GM18505 (cell line): ENCODE measurements at regions not wholly inside any gene's neighbourhood (a gene's known extent, or its start where the extent isn't known, plus 50 kb on each side); places are given as distances from the start of the nearest gene placed in this dataset.

ENCODE experiments used
- ATAC-seq: cut with Tn5 transposase; IDR thresholded peaks from one replicate; pipeline ENCODE4 v1.9.1; 2021; ENCODE audit not compliant: unreplicated experiment
- POLR2A ChIP-seq: IDR thresholded peaks from 4 replicates; pipeline ENCODE4 v1.6.1; 2011; ENCODE audit warnings: borderline replicate concordance; ENCODE audit not compliant: insufficient read depth, insufficient read length; ENCODE audit errors: extremely low read depth

GRCh38 chr4:10182446-10183424 lies 66.1 kb upstream of the WDR1 start:
- TF ChIP-seq POLR2A, result no peak
- no peak for ATAC-seq

DNA sequence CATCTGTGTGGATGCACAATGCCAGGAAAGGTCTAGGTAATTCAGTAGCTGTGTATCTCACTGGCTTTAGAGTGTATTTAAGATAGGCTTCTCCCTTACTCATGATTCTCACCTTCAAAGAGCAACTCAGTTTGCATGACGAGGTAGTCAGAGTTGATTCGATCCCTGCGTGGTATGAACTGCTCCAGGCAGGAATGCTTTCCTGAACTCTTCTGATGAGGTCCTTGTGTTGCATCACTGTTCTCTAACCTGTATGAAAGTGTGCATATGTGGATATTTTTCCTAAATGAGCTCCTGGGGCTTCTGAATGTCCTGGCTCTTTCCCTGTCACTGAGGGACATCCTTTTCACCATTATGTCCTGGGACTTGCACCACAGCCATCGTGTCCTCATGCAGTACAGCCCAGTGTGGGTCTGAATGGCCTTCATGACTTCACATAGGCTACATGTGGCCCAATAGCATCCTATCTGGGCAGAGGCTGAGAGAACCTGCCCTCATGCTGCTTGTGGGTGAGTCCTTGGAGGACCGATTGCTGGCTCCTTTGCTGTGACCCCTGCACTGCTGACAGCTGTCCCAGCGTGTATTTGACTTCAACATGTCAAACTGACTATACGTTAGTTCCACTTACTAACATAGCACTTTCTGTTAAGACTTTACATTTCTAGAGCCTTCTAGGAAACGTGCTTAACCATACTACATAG lies 65.3 kb upstream of the WDR1 start:
- ATAC-seq, result no peak
- no peak for TF ChIP-seq POLR2A

DNA sequence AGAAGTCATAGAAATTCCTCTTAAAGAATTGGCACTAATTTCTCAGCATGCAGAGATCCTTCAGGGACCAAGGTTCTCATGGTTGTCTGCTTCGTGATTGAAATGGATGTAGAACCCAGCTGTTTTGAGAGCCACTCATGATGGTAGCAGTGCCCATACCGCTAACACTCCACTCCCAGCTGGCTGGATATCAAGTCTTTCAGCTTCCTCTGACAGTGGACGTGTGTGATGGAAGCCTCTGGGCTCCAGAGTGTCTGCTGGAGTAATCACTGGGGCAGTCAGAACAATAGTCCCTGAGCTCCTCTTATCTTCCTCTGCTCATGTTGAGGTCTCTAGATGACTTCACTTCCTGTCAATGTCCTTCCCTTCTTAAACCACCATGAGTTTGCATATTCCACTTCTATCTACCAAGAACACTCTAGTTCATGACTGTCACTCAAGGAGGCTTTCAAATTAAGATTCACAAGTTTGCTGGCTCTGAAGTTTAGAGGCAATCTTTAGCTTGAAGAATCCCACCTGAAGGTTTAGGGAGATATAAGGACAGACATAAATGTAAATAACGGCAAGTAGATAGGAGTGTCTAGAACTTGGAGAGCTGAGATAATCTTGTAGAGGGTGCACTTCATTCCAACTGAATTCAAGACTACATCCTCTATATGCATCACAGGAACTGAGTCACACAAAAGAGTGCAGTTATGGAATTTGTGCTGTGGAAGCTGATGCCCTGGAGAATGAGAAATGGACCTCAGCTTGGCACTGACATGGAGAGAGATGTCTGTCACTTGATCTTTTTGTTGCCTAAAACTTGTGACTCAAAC lies 64.5 kb upstream of the WDR1 start:
- ATAC-seq, result peak; percentile 98

DNA sequence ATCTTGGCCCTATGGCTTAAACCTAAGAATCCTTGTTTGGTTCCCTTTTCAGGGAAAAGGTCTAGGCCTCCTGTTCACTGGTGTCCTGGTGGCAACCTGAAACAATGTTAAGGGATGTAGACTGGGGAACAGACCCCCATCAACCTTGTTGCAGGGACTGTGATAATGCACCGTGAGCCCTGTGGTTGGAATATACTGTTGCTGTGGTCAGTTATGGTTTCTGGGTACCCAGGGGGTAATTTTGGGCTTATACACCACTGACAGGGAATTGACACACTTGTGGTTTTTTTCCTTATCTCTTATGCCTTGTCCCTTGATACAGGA lies 64.0 kb upstream of the WDR1 start:
- no peak for ATAC-seq
- TF ChIP-seq POLR2A, result no peak

More for the DNA sequence above, 64.5 kb upstream of the WDR1 start:
- TF ChIP-seq POLR2A, result no peak

GRCh38 chr4:10179957-10180602 lies 63.5 kb upstream of the WDR1 start:
- no peak for TF ChIP-seq POLR2A
- ATAC-seq, result no peak

- ATAC-seq, result no peak
- no peak for TF ChIP-seq POLR2A
These were observed 62.2 kb upstream of the WDR1 start for GRCh38 chr4:10178763-10179162.

- no peak for TF ChIP-seq POLR2A
- no peak for ATAC-seq
These were observed 59.0 kb upstream of the WDR1 start for GRCh38 chr4:10175626-10176025.

- TF ChIP-seq POLR2A, result no peak
- ATAC-seq, result no peak
These were observed 57.5 kb upstream of the WDR1 start for GRCh38 chr4:10173754-10174749.

GRCh38 chr4:10173037-10173753 lies 56.6 kb upstream of the WDR1 start:
- TF ChIP-seq POLR2A, result no peak
- no peak for ATAC-seq

GRCh38 chr4:10172278-10172921 lies 55.8 kb upstream of the WDR1 start:
- no peak for TF ChIP-seq POLR2A
- no peak for ATAC-seq

DNA sequence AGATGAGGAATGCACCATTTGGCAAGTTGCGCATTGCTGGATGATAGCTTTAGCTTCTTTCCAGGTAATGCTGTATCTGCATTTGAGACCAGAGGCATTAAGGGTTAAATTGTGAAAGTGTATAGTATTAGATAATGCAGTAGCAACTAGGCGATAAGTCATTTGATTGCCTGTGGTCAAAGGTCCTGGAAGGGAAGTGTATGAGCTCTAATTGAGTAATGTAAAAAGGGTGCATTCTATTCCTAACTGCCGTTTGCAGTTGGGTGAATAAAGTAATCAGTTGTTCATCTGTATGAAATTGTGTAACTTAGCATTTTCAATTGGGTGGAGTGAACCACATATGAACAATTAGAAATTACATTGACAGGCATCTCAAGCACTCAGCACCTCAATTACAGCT lies 54.5 kb upstream of the WDR1 start:
- TF ChIP-seq POLR2A, result no peak

More for the DNA sequence above, 54.5 kb upstream of the WDR1 start:
- ATAC-seq, result no peak
